GM19043 (cell line): ENCODE measurements at regions not wholly inside any gene's neighbourhood (a gene's known extent, or its start where the extent isn't known, plus 50 kb on each side); places are given as distances from the start of the nearest gene placed in this dataset.
"Not testable (repeated sequence)": the region's sequence is repeated elsewhere in the genome, so short reads cannot be mapped to it uniquely, and the experiment has no call there.

Experiments used
- ATAC-seq: cut with Tn5 transposase; IDR thresholded peaks from one replicate; pipeline ENCODE4 v1.9.1; 2021; ENCODE audit warnings: low read depth; ENCODE audit not compliant: unreplicated experiment

GRCh38 chr13:44051405-44051804 is 171.7 kb downstream of the LACC1 start:
- ATAC-seq = no peak

GRCh38 chr13:44051918-44052675 is 172.4 kb downstream of the LACC1 start:
- no peak for ATAC-seq

GRCh38 chr13:44052780-44053184 is 173.1 kb downstream of the LACC1 start:
- ATAC-seq = no peak

- no peak for ATAC-seq
Observed at GRCh38 chr13:44053208-44053607, 173.5 kb downstream of the LACC1 start.

GRCh38 chr13:44054525-44054924 is 174.8 kb downstream of the LACC1 start:
- ATAC-seq = no peak

- not testable (repeated sequence) for ATAC-seq
Observed at GRCh38 chr13:44055681-44056080, 176.0 kb downstream of the LACC1 start.

GRCh38 chr13:44058067-44058466 is 178.4 kb downstream of the LACC1 start:
- no peak for ATAC-seq

GRCh38 chr13:44058624-44059215 is 179.0 kb downstream of the LACC1 start:
- no peak for ATAC-seq

GRCh38 chr13:44061876-44062275 is 182.2 kb downstream of the LACC1 start:
- no peak for ATAC-seq

GRCh38 chr13:44063467-44063866 is 183.8 kb downstream of the LACC1 start:
- ATAC-seq = no peak

GRCh38 chr13:44063881-44064280 is 184.2 kb downstream of the LACC1 start:
- ATAC-seq = no peak

- no peak for ATAC-seq
Observed at GRCh38 chr13:44064357-44064756, 184.7 kb downstream of the LACC1 start.

- ATAC-seq = no peak
Observed at GRCh38 chr13:44068169-44068568, 188.5 kb downstream of the LACC1 start.

GRCh38 chr13:44068737-44069136 is 189.0 kb downstream of the LACC1 start:
- no peak for ATAC-seq

GRCh38 chr13:44072536-44072935 is 192.8 kb downstream of the LACC1 start:
- no peak for ATAC-seq

GRCh38 chr13:44074611-44075010 is 194.9 kb downstream of the LACC1 start:
- ATAC-seq = no peak

- ATAC-seq = no peak
Observed at GRCh38 chr13:44075113-44075512, 195.4 kb downstream of the LACC1 start.

- ATAC-seq = no peak
Observed at GRCh38 chr13:44078806-44079376, 199.2 kb downstream of the LACC1 start.

- no peak for ATAC-seq
Observed at GRCh38 chr13:44079413-44080205, 199.9 kb downstream of the LACC1 start.

GRCh38 chr13:44084146-44084545 is 204.4 kb downstream of the LACC1 start:
- ATAC-seq = no peak

- ATAC-seq = no peak
Observed at GRCh38 chr13:44086389-44086788, 206.7 kb downstream of the LACC1 start.
